HEK293 (cell line): ENCODE measurements at regions not wholly inside any gene's neighbourhood (a gene's known extent, or its start where the extent isn't known, plus 50 kb on each side); places are given as distances from the start of the nearest gene placed in this dataset.

ENCODE experiments used
- KLF1 ChIP-seq: fragments of 450-650 bp; formaldehyde crosslinking; IDR thresholded peaks from 2 replicates; pipeline ENCODE4 v1.5.1; 2016; ENCODE audit warnings: missing biosample characterization, missing genetic modification characterization
- YY1 ChIP-seq: fragments of 450-650 bp; formaldehyde crosslinking; IDR thresholded peaks from 2 replicates; pipeline ENCODE4 v1.5.1; 2018; ENCODE audit warnings: missing biosample characterization, missing genetic modification characterization
- ZNF2 ChIP-seq: fragments of 450-650 bp; formaldehyde crosslinking; IDR thresholded peaks from 2 replicates; pipeline ENCODE4 v1.5.1; 2016; ENCODE audit warnings: missing biosample characterization, missing genetic modification characterization
- ZNF521 ChIP-seq: fragments of 450-650 bp; formaldehyde crosslinking; IDR thresholded peaks from 2 replicates; pipeline ENCODE4 v1.5.1; 2017; ENCODE audit warnings: missing biosample characterization, mild to moderate bottlenecking, missing genetic modification characterization
- ZNF626 ChIP-seq: fragments of 450-650 bp; sonication (Bioruptor Pico); formaldehyde crosslinking; IDR thresholded peaks from 2 replicates; pipeline ENCODE4 v1.5.1; 2018; ENCODE audit warnings: missing biosample characterization, missing genetic modification characterization, inconsistent platforms
- ZNF658 ChIP-seq: fragments of 450-650 bp; formaldehyde crosslinking; IDR thresholded peaks from 2 replicates; pipeline ENCODE4; 2016; ENCODE audit warnings: missing biosample characterization, missing genetic modification characterization
- ZNF791 ChIP-seq: fragments of 450-650 bp; formaldehyde crosslinking; IDR thresholded peaks from 2 replicates; pipeline ENCODE4 v1.5.1; 2016; ENCODE audit warnings: missing biosample characterization, missing genetic modification characterization
- TF ChIP-seq, protein P1 (sequence below): fragments of 450-650 bp; formaldehyde crosslinking; IDR thresholded peaks from 2 replicates; pipeline ENCODE4 v1.5.1; 2016; ENCODE audit warnings: missing biosample characterization, missing genetic modification characterization
- TF ChIP-seq, protein P2 (sequence below): fragments of 450-650 bp; formaldehyde crosslinking; IDR thresholded peaks from 2 replicates; pipeline ENCODE4 v1.5.1; 2016; ENCODE audit warnings: missing biosample characterization, missing genetic modification characterization

DNA sequence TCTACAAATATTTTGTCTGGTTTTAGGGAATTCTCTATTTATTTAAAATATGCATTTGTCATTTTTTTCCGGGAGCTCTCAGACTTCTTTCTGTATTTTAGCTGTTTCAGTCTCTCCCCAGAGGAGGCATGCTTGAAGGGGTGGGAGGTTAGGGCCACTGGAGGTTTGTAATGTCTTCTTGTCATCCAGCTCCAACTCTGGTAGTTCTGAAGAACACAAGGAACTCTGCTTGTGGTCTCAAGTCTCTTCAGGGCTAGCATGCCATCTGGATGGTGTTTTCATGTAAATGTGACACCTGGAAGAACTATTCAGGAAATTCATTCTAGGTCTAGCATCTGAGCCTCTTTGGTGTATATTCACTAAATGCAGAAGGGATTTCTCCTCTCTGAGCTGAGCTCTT, 518.4 kb upstream of the DCC start:
- TF ChIP-seq, protein P1, sequence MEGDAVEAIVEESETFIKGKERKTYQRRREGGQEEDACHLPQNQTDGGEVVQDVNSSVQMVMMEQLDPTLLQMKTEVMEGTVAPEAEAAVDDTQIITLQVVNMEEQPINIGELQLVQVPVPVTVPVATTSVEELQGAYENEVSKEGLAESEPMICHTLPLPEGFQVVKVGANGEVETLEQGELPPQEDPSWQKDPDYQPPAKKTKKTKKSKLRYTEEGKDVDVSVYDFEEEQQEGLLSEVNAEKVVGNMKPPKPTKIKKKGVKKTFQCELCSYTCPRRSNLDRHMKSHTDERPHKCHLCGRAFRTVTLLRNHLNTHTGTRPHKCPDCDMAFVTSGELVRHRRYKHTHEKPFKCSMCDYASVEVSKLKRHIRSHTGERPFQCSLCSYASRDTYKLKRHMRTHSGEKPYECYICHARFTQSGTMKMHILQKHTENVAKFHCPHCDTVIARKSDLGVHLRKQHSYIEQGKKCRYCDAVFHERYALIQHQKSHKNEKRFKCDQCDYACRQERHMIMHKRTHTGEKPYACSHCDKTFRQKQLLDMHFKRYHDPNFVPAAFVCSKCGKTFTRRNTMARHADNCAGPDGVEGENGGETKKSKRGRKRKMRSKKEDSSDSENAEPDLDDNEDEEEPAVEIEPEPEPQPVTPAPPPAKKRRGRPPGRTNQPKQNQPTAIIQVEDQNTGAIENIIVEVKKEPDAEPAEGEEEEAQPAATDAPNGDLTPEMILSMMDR (tag by site-specific recombination): no peak
- no peak for TF ChIP-seq ZNF791 (tag by site-specific recombination)
- TF ChIP-seq KLF1 (tag by site-specific recombination): no peak
- no peak for TF ChIP-seq ZNF2 (tag by site-specific recombination)
- TF ChIP-seq ZNF626 (tag by site-specific recombination): no peak
- TF ChIP-seq ZNF658: no peak
- TF ChIP-seq, protein P2, sequence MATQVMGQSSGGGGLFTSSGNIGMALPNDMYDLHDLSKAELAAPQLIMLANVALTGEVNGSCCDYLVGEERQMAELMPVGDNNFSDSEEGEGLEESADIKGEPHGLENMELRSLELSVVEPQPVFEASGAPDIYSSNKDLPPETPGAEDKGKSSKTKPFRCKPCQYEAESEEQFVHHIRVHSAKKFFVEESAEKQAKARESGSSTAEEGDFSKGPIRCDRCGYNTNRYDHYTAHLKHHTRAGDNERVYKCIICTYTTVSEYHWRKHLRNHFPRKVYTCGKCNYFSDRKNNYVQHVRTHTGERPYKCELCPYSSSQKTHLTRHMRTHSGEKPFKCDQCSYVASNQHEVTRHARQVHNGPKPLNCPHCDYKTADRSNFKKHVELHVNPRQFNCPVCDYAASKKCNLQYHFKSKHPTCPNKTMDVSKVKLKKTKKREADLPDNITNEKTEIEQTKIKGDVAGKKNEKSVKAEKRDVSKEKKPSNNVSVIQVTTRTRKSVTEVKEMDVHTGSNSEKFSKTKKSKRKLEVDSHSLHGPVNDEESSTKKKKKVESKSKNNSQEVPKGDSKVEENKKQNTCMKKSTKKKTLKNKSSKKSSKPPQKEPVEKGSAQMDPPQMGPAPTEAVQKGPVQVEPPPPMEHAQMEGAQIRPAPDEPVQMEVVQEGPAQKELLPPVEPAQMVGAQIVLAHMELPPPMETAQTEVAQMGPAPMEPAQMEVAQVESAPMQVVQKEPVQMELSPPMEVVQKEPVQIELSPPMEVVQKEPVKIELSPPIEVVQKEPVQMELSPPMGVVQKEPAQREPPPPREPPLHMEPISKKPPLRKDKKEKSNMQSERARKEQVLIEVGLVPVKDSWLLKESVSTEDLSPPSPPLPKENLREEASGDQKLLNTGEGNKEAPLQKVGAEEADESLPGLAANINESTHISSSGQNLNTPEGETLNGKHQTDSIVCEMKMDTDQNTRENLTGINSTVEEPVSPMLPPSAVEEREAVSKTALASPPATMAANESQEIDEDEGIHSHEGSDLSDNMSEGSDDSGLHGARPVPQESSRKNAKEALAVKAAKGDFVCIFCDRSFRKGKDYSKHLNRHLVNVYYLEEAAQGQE: no peak
- TF ChIP-seq ZNF521 (tag by site-specific recombination): no peak
- no peak for TF ChIP-seq YY1 (tag by site-specific recombination)
